Endothelial cell of umbilical vein (primary cell): ENCODE measurements at regions not wholly inside any gene's neighbourhood (a gene's known extent, or its start where the extent isn't known, plus 50 kb on each side); places are given as distances from the start of the nearest gene placed in this dataset.
"Not testable (repeated sequence)": the region's sequence is repeated elsewhere in the genome, so short reads cannot be mapped to it uniquely, and the experiment has no call there.

Experiments used
- BruUV-seq: library from RNA; stranded (reverse); fragments of 400-500 nt; replicated peaks from 2 replicates; lab custom pipeline; 2021; lab: Mats Ljungman, UMichigan
- CTCF ChIA-PET: fragments of 300-600, 350-600 bp; sonication (Branson Sonifier 250); formaldehyde crosslinking; loops from one replicate; lab custom pipeline; 2021; ENCODE audit warnings: antibody characterized with exemption, inconsistent platforms; lab: Charles Lee
- POLR2A ChIA-PET: fragments of 300-600, 350-600 bp; sonication (Branson Sonifier 250); formaldehyde crosslinking; loops from one replicate; lab custom pipeline; 2021; ENCODE audit warnings: antibody characterized with exemption, inconsistent platforms; lab: Charles Lee
- DNase-seq: peaks from one replicate; pipeline ENCODE4 v3.0.0-alpha.2; 2011; ENCODE audit warnings: low read depth, low spot score
- FAIRE-seq: peaks from 2 replicates; lab custom pipeline; 2011; peaks lifted over from hg19 to GRCh38; lab: Jason Lieb, UNC
- H2AFZ ChIP-seq: 2 replicates; pipeline ENCODE4 v1.6.0; 2012; ENCODE audit warnings: low read depth, low read length, control low read depth, inconsistent platforms
- H3K27ac ChIP-seq: 2 replicates; pipeline ENCODE4 v1.5.1; 2011; ENCODE audit warnings: low read depth, mild to moderate bottlenecking, control low read depth, low read length, moderate library complexity; ENCODE audit not compliant: insufficient read depth
- H3K27me3 ChIP-seq, 2 experiments: 2 replicates each; pipeline versions ENCODE4 v1.6.0 to v1.6.1; 2011; ENCODE audit warnings: low read length in 2 of 2, mixed read lengths in 1 of 2; ENCODE audit not compliant: control insufficient read depth in 2 of 2, insufficient read depth in 2 of 2
- H3K36me3 ChIP-seq, 2 experiments: 2 replicates in 1 of 2; 3 replicates in 1 of 2; pipeline ENCODE4 v1.5.1; 2011; ENCODE audit warnings: low read length in 2 of 2, mild to moderate bottlenecking in 1 of 2, moderate library complexity in 1 of 2; ENCODE audit not compliant: control insufficient read depth in 2 of 2, insufficient read depth in 2 of 2; ENCODE audit errors: extremely low read depth in 1 of 2
- H3K4me1 ChIP-seq: 3 replicates; pipeline ENCODE4 v1.5.1; 2011; ENCODE audit warnings: mild to moderate bottlenecking, low read length; ENCODE audit not compliant: control insufficient read depth, insufficient read depth; ENCODE audit errors: extremely low read depth
- H3K4me2 ChIP-seq: 2 replicates; pipeline ENCODE4 v1.6.1; 2011; ENCODE audit warnings: low read length, control low read depth, mixed read lengths; ENCODE audit not compliant: insufficient read depth
- H3K4me3 ChIP-seq, 3 experiments: fragments of 200-600 bp in 1 of 3; sonication (generic), shearing (Covaris generic) in 1 of 3; replicated peaks in 1 of 3; 2 replicates each; pipeline ENCODE4 v1.5.1; 2011 to 2016; ENCODE audit warnings: control low read depth in 3 of 3, low read length in 3 of 3, mild to moderate bottlenecking in 2 of 3, inconsistent platforms in 1 of 3, low read depth in 1 of 3, moderate library complexity in 1 of 3; ENCODE audit not compliant: insufficient read depth in 1 of 3
- H3K79me2 ChIP-seq: 2 replicates; pipeline ENCODE4 v1.6.0; 2012; ENCODE audit warnings: low read length, inconsistent platforms; ENCODE audit not compliant: control insufficient read depth, insufficient read depth
- H3K9ac ChIP-seq: replicated peaks from 2 replicates; pipeline ENCODE3; 2011; ENCODE audit warnings: low read length, control low read depth; ENCODE audit not compliant: insufficient read depth; ENCODE audit errors: extremely low read depth
- H3K9me1 ChIP-seq: replicated peaks from 3 replicates; pipeline ENCODE4 v1.6.0; 2011; ENCODE audit warnings: mild to moderate bottlenecking, low read length; ENCODE audit not compliant: control insufficient read depth, insufficient read depth; ENCODE audit errors: extremely low read depth
- H3K9me3 ChIP-seq: replicated peaks from 2 replicates; pipeline ENCODE4 v1.5.1; 2012; ENCODE audit warnings: low read length, inconsistent platforms; ENCODE audit not compliant: control insufficient read depth, insufficient read depth
- H4K20me1 ChIP-seq: replicated peaks from 2 replicates; pipeline ENCODE3; 2011; ENCODE audit warnings: mild to moderate bottlenecking, low read length; ENCODE audit not compliant: control insufficient read depth, insufficient read depth; ENCODE audit errors: extremely low read depth
- CTCF ChIP-seq, 2 donors: IDR thresholded peaks; 1 replicate in 1 of 2; 2 replicates in 1 of 2; pipeline ENCODE4 v1.5.1; 2011; ENCODE audit warnings: low read length in 2 of 2, mild to moderate bottlenecking in 2 of 2, moderate library complexity in 2 of 2, control low read depth in 1 of 2, inconsistent platforms in 1 of 2, low read depth in 1 of 2; ENCODE audit not compliant: insufficient read depth in 1 of 2; ENCODE audit errors: extremely low read depth in 1 of 2
- EZH2 ChIP-seq: IDR thresholded peaks from 2 replicates; pipeline ENCODE4 v1.6.1; 2012; ENCODE audit warnings: borderline replicate concordance, low read depth, mild to moderate bottlenecking, moderate library complexity, low read length, inconsistent platforms; ENCODE audit not compliant: severe bottlenecking
- FOS ChIP-seq: IDR thresholded peaks from 2 replicates; pipeline ENCODE4 v1.6.1; 2011; ENCODE audit warnings: mild to moderate bottlenecking, low read length, moderate library complexity, borderline replicate concordance; ENCODE audit not compliant: insufficient read depth
- GATA2 ChIP-seq: IDR thresholded peaks from 2 replicates; pipeline ENCODE4 v1.7.0; 2011; ENCODE audit warnings: low read depth, mild to moderate bottlenecking, moderate library complexity, mixed read lengths, low read length; ENCODE audit not compliant: insufficient read length, insufficient read depth
- JUN ChIP-seq: IDR thresholded peaks from 2 replicates; pipeline ENCODE4 v1.6.1; 2011; ENCODE audit warnings: borderline replicate concordance, low read depth; ENCODE audit not compliant: insufficient read length, insufficient read depth
- MAX ChIP-seq: IDR thresholded peaks from 2 replicates; pipeline ENCODE4 v1.6.1; 2011; ENCODE audit not compliant: insufficient read depth, insufficient read length
- MYC ChIP-seq: IDR thresholded peaks from one replicate; pipeline ENCODE4 v1.6.1; 2011; ENCODE audit warnings: mild to moderate bottlenecking, low read depth, low read length
- POLR2A ChIP-seq: IDR thresholded peaks from 2 replicates; pipeline ENCODE4 v1.6.1; 2012; ENCODE audit warnings: low read depth, mild to moderate bottlenecking, control low read depth, low read length
- POLR2AphosphoS5 ChIP-seq: IDR thresholded peaks from 2 replicates; pipeline ENCODE4 v1.6.1; 2012; ENCODE audit warnings: low read depth, mild to moderate bottlenecking, control low read depth, low read length, moderate library complexity; ENCODE audit not compliant: insufficient read depth
- dilution Hi-C: fragments of 300-500 bp; cut with MboI; formaldehyde crosslinking; loops from one replicate; pipeline ENCODE4 v1.15.0; 2019; ENCODE audit warnings: low sequenced_read_pairs; ENCODE audit not compliant: extremely low pct_ligation_motif_present
- intact Hi-C: fragments of 100-400 bp; cut with micrococcal nuclease; formaldehyde crosslinking; loops from one replicate; pipeline ENCODE4 v1.10.0; 2022

DNA sequence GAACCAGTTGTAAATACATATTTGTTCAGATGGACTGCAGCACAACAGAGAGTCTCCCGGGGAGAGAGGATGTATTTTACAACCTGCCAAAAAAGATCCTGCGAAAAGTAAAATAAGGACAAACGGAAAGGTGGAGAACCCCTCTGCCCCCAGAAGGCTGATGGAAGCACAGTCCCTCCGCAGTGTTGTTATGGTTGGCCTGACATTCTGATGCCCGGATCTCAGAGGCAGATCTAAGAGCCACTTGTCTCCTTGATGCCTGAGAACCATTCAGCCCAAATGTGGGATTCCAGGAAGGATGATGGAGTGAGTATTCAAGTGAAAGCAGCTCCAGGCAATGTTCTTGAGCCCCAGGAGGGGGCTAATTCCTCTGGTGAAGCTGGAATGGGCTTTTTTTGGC, 458.7 kb downstream of the ZNF536 start:
- Histone ChIP-seq H3K9me3 (peaks cover 4% of the 10 kb centered on the region), H3K36me3 (no peaks in the 10 kb centered on the region), H3K27ac (no peak overlapping the region), H4K20me1 (no peaks in the 10 kb centered on the region), H3K9me1 (no peaks in the 10 kb centered on the region), H2AFZ (no peak overlapping the region), H3K4me2 (no peak overlapping the region), H3K27me3 (no peaks in the 10 kb centered on the region), H3K9ac (no peak overlapping the region), H3K79me2 (no peaks in the 10 kb centered on the region), H3K4me1 (no peaks in the 10 kb centered on the region), H3K4me3 (no peak overlapping the region)
- dilution Hi-C loops (no loop called here), intact Hi-C loops (no loop called here)
- BruUV-seq = no TSS peak
- CTCF ChIA-PET = no interaction called here
- DNase-seq (no peak), FAIRE-seq (no peak)
- TF ChIP-seq GATA2 (no peak), FOS (no peak), POLR2A (no peak), EZH2 (no peak), MYC (no peak), CTCF (IDR thresholded peaks at IDR 0.05; ENCODE audit: extremely low read depth in 1 of 2, insufficient read depth in 1 of 2, low read depth in 1 of 2, low read length in 2 of 2) (no peak), JUN (no peak), POLR2AphosphoS5 (no peak), MAX (no peak)
- POLR2A ChIA-PET = no interaction called here

DNA sequence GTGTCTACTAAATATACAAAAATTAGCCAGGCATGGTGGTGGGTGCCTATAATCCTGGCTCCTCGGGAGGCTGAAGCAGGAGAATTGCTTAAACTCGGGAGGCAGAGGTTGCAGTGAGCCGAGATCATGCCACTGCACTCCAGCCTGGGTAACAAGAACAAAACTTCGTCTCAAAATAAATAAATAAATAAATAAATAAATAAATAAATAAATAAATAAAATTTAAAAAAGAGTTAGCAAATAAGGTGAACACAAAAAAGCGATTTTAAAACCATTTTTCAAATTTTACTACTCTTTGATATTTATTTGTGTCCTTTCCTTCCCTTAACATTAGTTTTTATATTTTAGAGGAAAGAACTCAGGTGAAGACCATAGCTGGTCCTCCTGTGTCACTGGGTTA, 453.3 kb downstream of the ZNF536 start:
- H3K27me3 ChIP-seq, BruUV-seq, H3K36me3 ChIP-seq, H3K9ac ChIP-seq, H3K79me2 ChIP-seq, H3K9me3 ChIP-seq, FAIRE-seq, H3K9me1 ChIP-seq, dilution Hi-C loops, H3K4me2 ChIP-seq, H2AFZ ChIP-seq, POLR2A ChIA-PET, DNase-seq, H4K20me1 ChIP-seq, CTCF ChIA-PET, H3K4me1 ChIP-seq, intact Hi-C loops, H3K27ac ChIP-seq, H3K4me3 ChIP-seq: not testable (repeated sequence)
